ENCODE measurements at regions not wholly inside any gene's neighbourhood (a gene's known extent, or its start where the extent isn't known, plus 50 kb on each side); places are given as distances from the start of the nearest gene placed in this dataset.

DNA sequence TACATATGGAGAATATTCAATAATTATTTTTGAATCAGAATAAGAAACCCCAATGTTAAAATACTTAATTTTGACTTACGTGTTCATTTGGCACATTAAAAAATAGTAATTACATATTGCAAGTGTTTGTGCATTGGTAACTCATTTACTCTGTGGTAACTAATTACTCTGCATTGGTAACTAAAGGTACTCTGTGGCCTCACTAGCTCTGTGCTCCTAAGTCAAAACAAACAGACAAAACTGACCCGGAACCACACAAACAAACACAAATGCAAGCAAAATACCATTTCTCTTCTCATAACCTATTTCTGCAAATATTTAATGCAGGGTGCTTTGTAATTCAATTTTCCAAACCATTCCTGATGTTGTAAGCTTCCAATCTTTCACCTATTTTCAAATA is 1244.3 kb downstream of the REEP3 start:
- H3K36me3 ChIP-seq (replicated peaks in 1 of 2; ENCODE audit: control insufficient read depth in 1 of 2, insufficient read depth in 2 of 2, low read length in 2 of 2) = no peaks in the 10 kb centered on the region
- TF ChIP-seq, protein P1, sequence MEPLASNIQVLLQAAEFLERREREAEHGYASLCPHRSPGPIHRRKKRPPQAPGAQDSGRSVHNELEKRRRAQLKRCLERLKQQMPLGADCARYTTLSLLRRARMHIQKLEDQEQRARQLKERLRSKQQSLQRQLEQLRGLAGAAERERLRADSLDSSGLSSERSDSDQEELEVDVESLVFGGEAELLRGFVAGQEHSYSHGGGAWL (CRISPR knock-in tag; IDR thresholded peaks at IDR 0.05) = no peak
- TF ChIP-seq, protein P2, sequence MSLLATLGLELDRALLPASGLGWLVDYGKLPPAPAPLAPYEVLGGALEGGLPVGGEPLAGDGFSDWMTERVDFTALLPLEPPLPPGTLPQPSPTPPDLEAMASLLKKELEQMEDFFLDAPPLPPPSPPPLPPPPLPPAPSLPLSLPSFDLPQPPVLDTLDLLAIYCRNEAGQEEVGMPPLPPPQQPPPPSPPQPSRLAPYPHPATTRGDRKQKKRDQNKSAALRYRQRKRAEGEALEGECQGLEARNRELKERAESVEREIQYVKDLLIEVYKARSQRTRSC (CRISPR knock-in tag; IDR thresholded peaks at IDR 0.05; ENCODE audit: low read depth) = no peak
- TF ChIP-seq TBP (CRISPR knock-in tag; IDR thresholded peaks at IDR 0.05) (no peak), ZNF709 (CRISPR knock-in tag; IDR thresholded peaks at IDR 0.05) (no peak), MXD4 (CRISPR knock-in tag; IDR thresholded peaks at IDR 0.05) (no peak), SNRNP70 (IDR thresholded peaks at IDR 0.05; ENCODE audit: low read depth, low read length) (no peak), MED8 (CRISPR knock-in tag; IDR thresholded peaks at IDR 0.05; ENCODE audit: insufficient replicate concordance) (no peak), NFATC3 (CRISPR knock-in tag; IDR thresholded peaks at IDR 0.05) (no peak), EEA1 (CRISPR knock-in tag; IDR thresholded peaks at IDR 0.05; ENCODE audit: borderline replicate concordance) (no peak), ZNF567 (CRISPR knock-in tag; IDR thresholded peaks at IDR 0.05; ENCODE audit: borderline replicate concordance) (no peak)
- TF ChIP-seq, protein P3, sequence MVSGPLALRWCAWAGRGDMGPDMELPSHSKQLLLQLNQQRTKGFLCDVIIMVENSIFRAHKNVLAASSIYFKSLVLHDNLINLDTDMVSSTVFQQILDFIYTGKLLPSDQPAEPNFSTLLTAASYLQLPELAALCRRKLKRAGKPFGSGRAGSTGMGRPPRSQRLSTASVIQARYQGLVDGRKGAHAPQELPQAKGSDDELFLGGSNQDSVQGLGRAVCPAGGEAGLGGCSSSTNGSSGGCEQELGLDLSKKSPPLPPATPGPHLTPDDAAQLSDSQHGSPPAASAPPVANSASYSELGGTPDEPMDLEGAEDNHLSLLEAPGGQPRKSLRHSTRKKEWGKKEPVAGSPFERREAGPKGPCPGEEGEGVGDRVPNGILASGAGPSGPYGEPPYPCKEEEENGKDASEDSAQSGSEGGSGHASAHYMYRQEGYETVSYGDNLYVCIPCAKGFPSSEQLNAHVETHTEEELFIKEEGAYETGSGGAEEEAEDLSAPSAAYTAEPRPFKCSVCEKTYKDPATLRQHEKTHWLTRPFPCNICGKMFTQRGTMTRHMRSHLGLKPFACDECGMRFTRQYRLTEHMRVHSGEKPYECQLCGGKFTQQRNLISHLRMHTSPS (CRISPR knock-in tag; IDR thresholded peaks at IDR 0.05; ENCODE audit: low read depth) = no peak
- TF ChIP-seq, protein P4, sequence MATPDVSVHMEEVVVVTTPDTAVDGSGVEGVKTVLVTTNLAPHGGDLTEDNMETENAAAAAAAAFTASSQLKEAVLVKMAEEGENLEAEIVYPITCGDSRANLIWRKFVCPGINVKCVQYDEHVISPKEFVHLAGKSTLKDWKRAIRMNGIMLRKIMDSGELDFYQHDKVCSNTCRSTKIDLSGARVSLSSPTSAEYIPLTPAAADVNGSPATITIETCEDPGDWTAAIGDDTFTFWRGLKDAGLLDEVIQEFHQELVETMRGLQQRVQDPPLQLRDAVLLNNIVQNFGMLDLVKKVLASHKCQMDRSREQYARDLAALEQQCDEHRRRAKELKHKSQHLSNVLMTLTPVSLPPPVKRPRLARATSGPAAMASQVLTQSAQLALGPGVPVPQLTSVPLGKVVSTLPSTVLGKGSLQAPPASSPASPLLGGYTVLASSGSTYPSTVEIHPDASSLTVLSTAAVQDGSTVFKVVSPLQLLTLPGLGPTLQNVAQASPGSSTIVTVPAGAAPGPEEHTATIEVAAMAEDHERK (CRISPR knock-in tag; IDR thresholded peaks at IDR 0.05; ENCODE audit: low read depth) = no peak
- TF ChIP-seq, protein P5, sequence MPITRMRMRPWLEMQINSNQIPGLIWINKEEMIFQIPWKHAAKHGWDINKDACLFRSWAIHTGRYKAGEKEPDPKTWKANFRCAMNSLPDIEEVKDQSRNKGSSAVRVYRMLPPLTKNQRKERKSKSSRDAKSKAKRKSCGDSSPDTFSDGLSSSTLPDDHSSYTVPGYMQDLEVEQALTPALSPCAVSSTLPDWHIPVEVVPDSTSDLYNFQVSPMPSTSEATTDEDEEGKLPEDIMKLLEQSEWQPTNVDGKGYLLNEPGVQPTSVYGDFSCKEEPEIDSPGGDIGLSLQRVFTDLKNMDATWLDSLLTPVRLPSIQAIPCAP (CRISPR knock-in tag; IDR thresholded peaks at IDR 0.05; ENCODE audit: low read depth) = no peak
- BruUV-seq (replicated peaks) = no TSS peak
- ATAC-seq (no peak), DNase-seq (ENCODE audit: low spot score) (no peak), FAIRE-seq (no peak)
- CTCF ChIA-PET (ENCODE audit: low intra/inter-chr PET ratio, low total read pairs) = no interaction called here
- H2AFZ ChIP-seq (ENCODE audit: low read length) = no peak overlapping the region
- no peaks in the 10 kb centered on the region; a peak in 1 of 5 replicates for H3K27me3 ChIP-seq (ENCODE audit: control insufficient read depth in 1 of 2, insufficient read depth in 2 of 2, low read length in 2 of 2)
- no peak overlapping the region for H3K4me3 ChIP-seq (replicated peaks in 1 of 3; ENCODE audit: insufficient read depth in 1 of 3, low read depth in 2 of 3, low read length in 3 of 3)
- in situ Hi-C loops (cut with HindIII; ENCODE audit: extremely low pct_ligation_motif_present, low pct_unique_long_range_greater_than_20kb) = no loop called here
- H3K4me2 ChIP-seq (ENCODE audit: low read depth, low read length) = no peak overlapping the region
- no peaks in the 10 kb centered on the region for H3K9me3 ChIP-seq (ENCODE audit: low read length)
- WGBS (ENCODE audit: low lambda C conversion rate) = 0% methylated on average over 2 of the region's 2 CpGs
- no peaks in the 10 kb centered on the region for H3K79me2 ChIP-seq (ENCODE audit: insufficient read depth, low read length)
- H3K4me1 ChIP-seq (ENCODE audit: insufficient read depth, low read length) = no peaks in the 10 kb centered on the region
- no peak overlapping the region for H3K27ac ChIP-seq (ENCODE audit: extremely low read length, insufficient read depth, low read length)
- intact Hi-C loops (cut with micrococcal nuclease; ENCODE audit: unreplicated experiment) = no loop called here
- H3K9ac ChIP-seq (ENCODE audit: insufficient read depth, low read depth, low read length) = no peak overlapping the region
- POLR2A ChIA-PET = no interaction called here
- no peaks in the 10 kb centered on the region for H4K20me1 ChIP-seq (ENCODE audit: insufficient read depth, low read length)

All from HepG2 (cell line).